Parathyroid adenoma (tissue), 2 donors: ENCODE measurements at regions not wholly inside any gene's neighbourhood (a gene's known extent, or its start where the extent isn't known, plus 50 kb on each side); places are given as distances from the start of the nearest gene placed in this dataset.
"Not testable (repeated sequence)": the region's sequence is repeated elsewhere in the genome, so short reads cannot be mapped to it uniquely, and the experiment has no call there.

Experiments
- H2AFZ ChIP-seq: fragments of 300-600 bp; sonication (generic); one replicate; pipeline ENCODE4 v1.7.0; 2017; ENCODE audit warnings: antibody characterized with exemption, mild to moderate bottlenecking
- H3K27ac ChIP-seq: fragments of 300-600 bp; sonication (generic); one replicate; pipeline ENCODE4 v1.7.0; 2017
- H3K27me3 ChIP-seq: fragments of 300-600 bp; sonication (generic); one replicate; pipeline ENCODE4 v1.7.0; 2017; ENCODE audit warnings: low read length; ENCODE audit not compliant: control insufficient read depth, insufficient read depth
- H3K36me3 ChIP-seq: fragments of 300-600 bp; sonication (generic); one replicate; pipeline ENCODE4 v1.7.0; 2017; ENCODE audit warnings: low read length; ENCODE audit not compliant: control insufficient read depth, insufficient read depth
- H3K4me1 ChIP-seq: fragments of 300-600 bp; sonication (generic); one replicate; pipeline ENCODE4 v1.7.0; 2017; ENCODE audit warnings: control low read depth
- H3K4me2 ChIP-seq: fragments of 300-600 bp; sonication (generic); one replicate; pipeline ENCODE4 v1.7.0; 2017; ENCODE audit warnings: low read length
- H3K4me3 ChIP-seq: fragments of 300-600 bp; sonication (generic); one replicate; pipeline ENCODE4 v1.7.0; 2017; ENCODE audit warnings: low read depth, low read length
- H3K79me2 ChIP-seq: fragments of 300-600 bp; sonication (generic); one replicate; pipeline ENCODE4 v1.7.0; 2017; ENCODE audit warnings: control low read depth
- H3K9ac ChIP-seq: fragments of 300-600 bp; sonication (generic); one replicate; pipeline ENCODE4 v1.7.0; 2017; ENCODE audit warnings: mild to moderate bottlenecking
- H3K9me3 ChIP-seq: fragments of 300-600 bp; sonication (generic); one replicate; pipeline ENCODE4 v1.7.0; 2017; ENCODE audit warnings: low read length; ENCODE audit not compliant: control insufficient read depth
- TF ChIP-seq, protein P1 (sequence below): fragments of 300-600 bp; sonication (generic); IDR thresholded peaks from one replicate; pipeline ENCODE4 v1.7.0; 2017; ENCODE audit warnings: antibody characterized with exemption, mild to moderate bottlenecking
- donor health status: primary hyperparathyroidism.

DNA sequence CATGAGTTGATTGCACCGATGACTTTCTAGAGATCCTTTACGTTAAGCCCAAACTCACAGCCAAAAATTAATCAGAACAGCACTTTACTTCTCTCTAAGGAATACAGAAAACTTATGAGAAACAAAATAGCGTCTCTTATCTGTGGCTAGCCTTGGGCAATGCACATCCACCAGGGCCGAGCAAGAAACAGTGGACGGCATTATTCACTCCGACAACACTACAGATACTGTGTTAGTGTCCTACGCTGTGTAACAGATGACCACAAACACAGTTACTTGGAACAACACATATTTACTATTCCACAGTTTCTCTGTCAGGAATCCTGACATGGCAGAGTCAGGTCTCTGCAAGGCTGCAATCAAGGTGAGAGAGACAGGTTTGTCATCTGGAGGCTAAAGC is 598.3 kb upstream of the ADARB2 start:
- H3K27me3 ChIP-seq: no peaks in the 10 kb centered on the region
- H3K4me2 ChIP-seq: no peak overlapping the region
- H3K36me3 ChIP-seq: no peaks in the 10 kb centered on the region
- no peak overlapping the region for H3K4me3 ChIP-seq
- H3K79me2 ChIP-seq: no peaks in the 10 kb centered on the region
- H2AFZ ChIP-seq: no peak overlapping the region
- no peaks in the 10 kb centered on the region for H3K9me3 ChIP-seq
- TF ChIP-seq, protein P1, sequence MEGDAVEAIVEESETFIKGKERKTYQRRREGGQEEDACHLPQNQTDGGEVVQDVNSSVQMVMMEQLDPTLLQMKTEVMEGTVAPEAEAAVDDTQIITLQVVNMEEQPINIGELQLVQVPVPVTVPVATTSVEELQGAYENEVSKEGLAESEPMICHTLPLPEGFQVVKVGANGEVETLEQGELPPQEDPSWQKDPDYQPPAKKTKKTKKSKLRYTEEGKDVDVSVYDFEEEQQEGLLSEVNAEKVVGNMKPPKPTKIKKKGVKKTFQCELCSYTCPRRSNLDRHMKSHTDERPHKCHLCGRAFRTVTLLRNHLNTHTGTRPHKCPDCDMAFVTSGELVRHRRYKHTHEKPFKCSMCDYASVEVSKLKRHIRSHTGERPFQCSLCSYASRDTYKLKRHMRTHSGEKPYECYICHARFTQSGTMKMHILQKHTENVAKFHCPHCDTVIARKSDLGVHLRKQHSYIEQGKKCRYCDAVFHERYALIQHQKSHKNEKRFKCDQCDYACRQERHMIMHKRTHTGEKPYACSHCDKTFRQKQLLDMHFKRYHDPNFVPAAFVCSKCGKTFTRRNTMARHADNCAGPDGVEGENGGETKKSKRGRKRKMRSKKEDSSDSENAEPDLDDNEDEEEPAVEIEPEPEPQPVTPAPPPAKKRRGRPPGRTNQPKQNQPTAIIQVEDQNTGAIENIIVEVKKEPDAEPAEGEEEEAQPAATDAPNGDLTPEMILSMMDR: no peak
- H3K9ac ChIP-seq: no peak overlapping the region
- H3K27ac ChIP-seq: no peak overlapping the region
- no peaks in the 10 kb centered on the region for H3K4me1 ChIP-seq

GRCh38 chr10:2334575-2334974 is 597.2 kb upstream of the ADARB2 start:
- Histone ChIP-seq H3K36me3 (no peaks in the 10 kb centered on the region), H3K9me3 (no peaks in the 10 kb centered on the region), H3K27me3 (no peaks in the 10 kb centered on the region), H3K4me2 (no peak overlapping the region), H3K4me1 (no peaks in the 10 kb centered on the region), H3K27ac (no peak overlapping the region), H3K4me3 (no peak overlapping the region), H3K79me2 (no peaks in the 10 kb centered on the region), H3K9ac (no peak overlapping the region), H2AFZ (no peak overlapping the region)
- TF ChIP-seq, protein P1: no peak

DNA sequence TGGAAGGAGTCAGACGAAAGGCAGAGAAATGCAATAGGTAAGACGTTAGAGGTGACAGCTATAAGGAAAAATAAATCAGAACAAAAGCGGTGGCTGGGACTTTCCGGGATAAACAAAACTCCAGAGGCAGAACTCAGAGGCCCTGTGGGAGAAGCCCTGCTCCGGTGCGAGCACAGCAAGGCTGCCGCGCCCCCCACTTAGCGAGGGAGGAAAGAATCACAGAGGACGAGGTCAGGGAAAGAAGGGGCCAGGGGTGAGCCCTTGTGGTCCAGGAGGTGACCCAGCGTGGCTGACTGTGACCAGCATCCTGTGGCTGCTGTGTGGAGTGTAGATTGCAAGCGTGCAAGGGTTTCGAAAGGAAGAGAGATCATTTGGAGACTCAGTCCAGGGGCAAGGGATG is 591.8 kb upstream of the ADARB2 start:
- H3K79me2 ChIP-seq: no peaks in the 10 kb centered on the region
- no peak overlapping the region for H3K4me3 ChIP-seq
- H3K9me3 ChIP-seq: no peaks in the 10 kb centered on the region
- no peak overlapping the region for H3K27ac ChIP-seq
- TF ChIP-seq, protein P1: no peak
- H3K4me1 ChIP-seq: no peaks in the 10 kb centered on the region
- H3K9ac ChIP-seq: no peak overlapping the region
- H3K4me2 ChIP-seq: no peak overlapping the region
- no peaks in the 10 kb centered on the region for H3K36me3 ChIP-seq
- no peak overlapping the region for H2AFZ ChIP-seq
- H3K27me3 ChIP-seq: no peaks in the 10 kb centered on the region

GRCh38 chr10:2326411-2326810 is 589.1 kb upstream of the ADARB2 start:
- Histone ChIP-seq H3K4me2 (no peak overlapping the region), H3K4me3 (no peak overlapping the region), H3K9ac (no peak overlapping the region), H3K36me3 (no peaks in the 10 kb centered on the region), H3K27ac (no peak overlapping the region), H3K27me3 (no peaks in the 10 kb centered on the region), H3K79me2 (no peaks in the 10 kb centered on the region), H3K9me3 (no peaks in the 10 kb centered on the region), H3K4me1 (no peaks in the 10 kb centered on the region), H2AFZ (no peak overlapping the region)
- TF ChIP-seq, protein P1: no peak

DNA sequence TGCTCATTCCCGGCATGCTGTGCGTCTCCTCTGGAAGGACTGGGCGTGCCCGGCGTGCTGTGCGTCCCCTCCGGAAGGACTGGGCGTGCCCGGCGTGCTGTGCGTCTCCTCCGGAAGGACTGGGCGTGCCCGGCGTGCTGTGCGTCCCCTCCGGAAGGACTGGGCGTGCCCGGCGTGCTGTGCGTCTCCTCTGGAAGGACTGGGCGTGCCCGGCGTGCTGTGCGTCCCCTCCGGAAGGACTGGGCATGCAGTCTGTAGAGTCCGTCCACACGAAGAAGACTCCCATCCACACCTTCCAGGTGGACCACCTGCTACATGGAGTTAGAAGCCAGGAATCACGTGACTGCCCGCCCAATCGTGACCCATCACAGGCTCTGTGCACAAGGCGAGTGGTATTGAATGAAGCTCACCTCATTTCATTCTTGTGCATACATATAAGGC is 577.7 kb upstream of the ADARB2 start:
- not testable (repeated sequence) for H3K36me3 ChIP-seq, H3K4me1 ChIP-seq, H2AFZ ChIP-seq, H3K4me2 ChIP-seq, H3K9me3 ChIP-seq, H3K27ac ChIP-seq, H3K4me3 ChIP-seq, H3K27me3 ChIP-seq, H3K9ac ChIP-seq, H3K79me2 ChIP-seq
